NCI-H1436 treated with DMSO at 0.1 percent for 48 hours (cell line): ENCODE measurements at regions not wholly inside any gene's neighbourhood (a gene's known extent, or its start where the extent isn't known, plus 50 kb on each side); places are given as distances from the start of the nearest gene placed in this dataset.

Experiments
- DNase-seq: peaks from one replicate; lab custom pipeline; 2025; lab: John Stamatoyannopoulos, UW

DNA sequence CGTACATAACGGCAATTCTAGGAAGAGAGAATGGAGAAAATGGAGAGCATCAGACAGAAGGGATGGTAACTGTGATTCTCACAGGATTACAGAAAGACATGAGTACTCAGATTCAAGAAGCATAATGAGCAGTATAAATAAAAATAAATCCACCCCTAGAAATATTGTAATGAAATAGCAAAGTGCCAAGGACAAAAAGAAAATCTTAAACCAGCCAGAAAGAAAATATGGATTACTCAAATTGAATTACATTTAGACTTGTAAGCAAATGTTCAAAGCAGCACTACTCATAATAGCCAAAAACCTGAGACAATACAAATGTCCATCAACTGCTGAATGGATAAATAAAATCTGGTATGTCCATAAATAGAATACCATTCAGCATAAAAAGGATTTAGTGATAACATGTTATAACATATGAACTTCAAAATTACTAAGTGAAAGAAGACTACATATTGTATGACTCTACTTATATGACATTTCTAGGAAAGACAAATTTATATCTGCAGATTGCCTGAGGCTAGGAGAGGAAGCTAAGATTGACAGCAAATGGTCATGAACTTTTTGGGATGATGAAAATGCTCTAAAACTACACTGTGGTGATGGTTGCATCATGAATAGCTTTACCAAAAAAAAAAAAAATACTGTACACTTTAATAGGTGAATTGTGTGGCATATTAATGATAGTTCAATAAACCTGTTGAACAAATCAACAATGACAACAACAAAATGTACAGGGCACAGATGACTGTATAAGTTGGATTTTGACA is 63.4 kb upstream of the SPTBN1 start:
- no peak for DNase-seq

DNA sequence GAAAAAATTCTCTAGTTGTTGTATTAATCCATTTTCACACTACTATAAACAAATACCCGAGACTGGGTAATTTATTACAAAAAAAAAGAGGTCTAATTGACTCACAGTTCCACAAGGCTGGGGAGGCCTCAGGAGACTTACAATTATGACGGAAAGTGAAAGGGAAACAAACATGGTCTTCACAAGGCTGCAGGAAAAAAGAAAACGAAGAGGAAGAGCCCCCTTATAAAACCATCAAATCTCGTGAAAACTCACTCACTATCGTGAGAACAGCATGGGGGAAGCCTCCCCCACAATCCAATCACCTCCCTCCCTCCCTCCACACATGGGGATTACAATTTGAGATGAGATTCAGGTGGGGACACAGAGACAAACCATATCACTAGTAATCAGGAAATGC is 61.7 kb upstream of the SPTBN1 start:
- peak; percentile 17 for DNase-seq

DNA sequence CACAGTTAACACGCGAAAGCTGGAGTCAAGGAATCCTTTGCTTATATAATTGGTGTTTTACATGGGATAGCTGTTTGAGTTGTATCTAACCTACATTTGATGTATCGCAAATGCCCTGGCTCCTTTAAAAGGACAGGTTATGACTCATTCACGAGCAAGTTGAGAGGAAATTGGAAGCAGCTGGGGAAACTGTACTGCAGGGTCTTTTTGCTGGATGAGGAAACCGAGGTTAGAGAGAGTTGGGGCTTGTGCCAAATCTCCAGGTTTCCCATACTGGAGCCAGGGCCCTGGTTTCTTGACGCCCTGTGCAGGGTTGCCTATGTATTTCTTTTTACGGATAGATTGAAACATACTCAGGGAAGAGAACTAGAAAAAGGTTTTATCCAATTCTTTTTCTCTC is 60.0 kb upstream of the SPTBN1 start:
- no peak for DNase-seq

DNA sequence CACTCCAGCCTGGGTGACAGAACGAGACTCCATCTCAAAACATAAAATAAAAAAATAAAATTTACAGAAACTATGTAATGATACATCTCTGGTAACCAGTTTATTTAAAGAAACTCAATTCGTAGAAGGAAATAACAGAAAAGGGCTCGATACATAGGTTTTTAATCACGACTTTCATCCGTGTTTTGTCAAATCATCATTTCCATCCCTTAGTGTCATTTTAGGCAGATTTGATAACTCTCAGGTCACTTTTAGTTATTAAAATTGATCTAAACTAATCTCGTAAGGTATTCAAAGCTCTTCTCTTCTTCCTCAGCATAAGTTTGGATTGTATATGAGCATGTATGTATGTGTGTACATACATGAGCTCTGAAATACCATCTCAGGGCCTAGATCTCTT is 59.3 kb upstream of the SPTBN1 start:
- no peak for DNase-seq

DNA sequence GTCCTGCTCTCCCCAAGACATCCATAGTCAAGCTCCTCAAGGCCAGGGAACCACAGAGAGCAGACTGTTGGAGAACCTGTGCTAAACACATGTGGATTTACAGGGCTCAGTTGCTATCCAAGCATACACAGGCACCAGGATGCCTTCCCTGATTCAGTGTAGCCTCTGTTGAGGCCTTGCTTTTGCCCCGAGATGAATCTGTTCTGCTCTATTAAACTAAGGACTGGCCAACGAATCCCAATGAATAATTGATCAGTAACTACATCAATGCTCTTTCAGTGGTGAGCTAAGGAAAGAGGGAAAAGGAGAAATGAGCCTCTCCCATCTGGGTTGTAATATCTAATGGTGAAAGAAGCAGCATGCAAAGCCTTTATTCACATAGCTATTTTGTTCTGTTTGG is 58.7 kb upstream of the SPTBN1 start:
- no peak for DNase-seq

DNA sequence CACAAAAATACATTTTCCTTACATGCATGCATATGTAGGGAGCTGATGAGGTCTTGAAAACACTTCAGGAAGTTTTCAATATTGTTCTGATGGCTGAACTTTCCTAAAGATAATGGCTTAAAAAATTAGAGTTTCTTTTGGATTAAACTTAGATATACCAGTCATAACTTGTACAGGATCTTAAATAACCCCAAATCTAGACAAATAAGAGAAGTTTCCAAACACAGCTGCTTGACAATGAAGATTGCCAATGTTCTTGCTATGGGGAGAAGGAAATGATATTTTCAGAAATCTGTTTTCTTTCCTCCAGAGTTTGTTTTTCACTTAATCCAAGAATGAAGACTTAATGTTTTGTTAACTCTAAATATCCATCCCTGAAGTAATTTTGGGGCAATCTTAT is 54.6 kb upstream of the SPTBN1 start:
- no peak for DNase-seq

DNA sequence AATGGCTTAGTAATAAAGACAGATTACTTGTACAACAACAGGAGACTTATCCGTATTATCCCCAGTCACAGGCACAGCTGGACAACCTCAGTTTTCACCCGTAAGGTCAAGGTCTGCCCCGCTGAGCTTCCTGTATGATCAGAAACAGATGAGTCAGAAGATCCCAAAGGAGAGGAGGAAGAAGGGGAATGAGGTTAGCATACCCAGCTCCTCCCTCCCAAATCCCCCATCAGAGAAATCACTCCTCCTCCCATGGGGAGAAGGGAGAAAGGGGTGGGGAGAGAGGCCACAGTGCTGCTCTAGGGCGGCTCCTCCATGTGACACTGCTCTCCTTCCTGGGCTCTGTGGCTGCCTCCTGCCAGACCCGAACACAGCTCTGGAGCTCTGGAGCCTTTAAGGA is 53.8 kb upstream of the SPTBN1 start:
- DNase-seq: no peak

DNA sequence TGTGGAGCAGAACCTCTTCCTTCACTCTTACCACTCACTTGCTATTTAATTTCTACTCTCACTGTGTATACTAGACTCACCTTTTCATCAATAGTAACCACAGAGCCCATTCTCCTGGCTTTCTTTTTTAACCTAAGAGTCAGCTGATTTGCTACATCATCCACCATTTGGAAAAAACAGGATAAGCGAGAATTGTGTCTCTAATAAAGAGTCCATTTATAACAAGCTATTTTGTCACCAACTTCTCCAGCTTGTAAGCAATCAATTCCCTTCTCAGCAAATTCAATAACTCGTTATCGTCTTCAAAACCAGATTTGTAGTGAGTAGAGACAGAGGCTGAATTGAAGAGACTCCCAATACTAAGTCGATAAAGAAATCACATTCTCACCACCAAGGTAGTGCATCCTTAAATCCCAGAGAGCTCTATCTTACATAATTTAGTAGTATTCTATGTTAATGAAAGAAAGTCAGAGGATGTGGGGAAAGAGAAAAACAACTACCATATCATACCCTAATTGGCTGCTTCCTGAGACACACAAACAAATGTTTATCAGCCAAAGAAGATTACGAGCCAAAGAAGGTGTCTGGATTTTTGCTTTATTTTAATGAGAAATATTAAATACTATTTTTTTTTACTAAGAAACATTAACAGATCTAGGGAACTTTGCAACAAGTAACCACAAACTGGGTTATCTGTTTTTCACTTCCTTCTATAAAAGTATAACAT is 52.5 kb upstream of the SPTBN1 start:
- no peak for DNase-seq

DNA sequence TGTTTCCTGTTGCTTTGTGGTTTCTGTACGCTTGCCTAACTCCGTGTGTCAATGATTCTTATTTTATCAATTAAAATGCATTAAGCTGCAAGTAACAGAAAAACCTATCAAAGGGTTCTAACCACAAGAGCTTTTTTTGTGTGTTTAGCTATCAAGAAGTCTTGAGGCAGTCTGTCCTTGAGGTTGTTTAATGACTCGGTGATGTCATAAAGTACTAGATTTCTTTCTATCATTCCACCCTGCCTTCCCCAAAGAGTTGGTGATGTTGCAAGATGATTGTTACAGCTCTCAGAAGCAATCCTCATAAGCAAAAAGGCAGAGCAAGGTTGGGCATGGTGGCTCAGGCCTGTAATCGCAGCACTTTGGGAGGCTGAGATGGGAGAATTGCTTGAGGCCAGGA is 51.9 kb upstream of the SPTBN1 start:
- DNase-seq: no peak

DNA sequence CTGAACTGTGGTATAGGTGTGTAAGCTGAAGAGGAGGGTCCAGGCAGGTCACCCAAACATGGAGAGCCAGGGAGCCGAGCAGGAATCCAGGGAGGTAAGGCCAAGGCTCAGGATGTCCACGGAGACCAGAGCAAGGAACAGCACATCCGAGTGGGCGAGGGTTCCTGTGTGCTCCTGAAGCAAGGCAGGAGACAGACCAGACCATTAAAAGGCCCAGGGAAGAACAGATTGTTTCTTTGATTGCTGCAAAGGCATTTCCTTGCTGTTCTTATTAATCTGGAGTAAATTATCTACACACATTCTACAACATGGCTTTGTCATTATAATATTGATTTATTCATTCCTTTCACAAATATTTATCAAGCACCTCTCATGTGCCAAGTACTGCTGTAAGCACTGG is 50.1 kb upstream of the SPTBN1 start:
- no peak for DNase-seq
